Ishikawa (cell line): ENCODE measurements at regions not wholly inside any gene's neighbourhood (a gene's known extent, or its start where the extent isn't known, plus 50 kb on each side); places are given as distances from the start of the nearest gene placed in this dataset.

Source experiments
- CEBPB ChIP-seq: IDR thresholded peaks from 2 replicates; pipeline ENCODE4 v1.6.1; 2012
- CREB1 ChIP-seq: IDR thresholded peaks from 2 replicates; pipeline ENCODE4 v1.6.1; 2012; ENCODE audit warnings: low read depth
- EGR1 ChIP-seq: IDR thresholded peaks from 2 replicates; pipeline ENCODE4 v1.6.1; 2012
- EP300 ChIP-seq: IDR thresholded peaks from 2 replicates; pipeline ENCODE4 v1.6.1; 2012; ENCODE audit warnings: borderline replicate concordance
- MAX ChIP-seq: IDR thresholded peaks from 2 replicates; pipeline ENCODE4 v1.6.1; 2012
- NFIC ChIP-seq: IDR thresholded peaks from 2 replicates; pipeline ENCODE4 v1.6.1; 2012
- RAD21 ChIP-seq: IDR thresholded peaks from 2 replicates; pipeline ENCODE4 v1.6.1; 2012; ENCODE audit warnings: low read depth
- TAF1 ChIP-seq: IDR thresholded peaks from 2 replicates; pipeline ENCODE4 v1.6.1; 2012; ENCODE audit warnings: low read depth, mild to moderate bottlenecking
- TCF12 ChIP-seq: IDR thresholded peaks from 2 replicates; pipeline ENCODE4 v1.6.1; 2012; ENCODE audit warnings: low read depth
- YY1 ChIP-seq: IDR thresholded peaks from 2 replicates; pipeline ENCODE4 v1.6.1; 2012; ENCODE audit warnings: low read depth
- ZBTB7A ChIP-seq: IDR thresholded peaks from 2 replicates; pipeline ENCODE4 v1.6.1; 2012; ENCODE audit warnings: low read depth

- TF ChIP-seq NFIC = no peak
- no peak for TF ChIP-seq CEBPB
- TF ChIP-seq ZBTB7A = no peak
- no peak for TF ChIP-seq EP300
- no peak for TF ChIP-seq YY1
- TF ChIP-seq MAX = no peak
- TF ChIP-seq TCF12 = no peak
- no peak for TF ChIP-seq CREB1
- TF ChIP-seq TAF1 = no peak
- no peak for TF ChIP-seq RAD21
- no peak for TF ChIP-seq EGR1
Measured at GRCh38 chr5:168152660-168153059, 138.8 kb upstream of the WWC1 start.
